ENCODE measurements at regions not wholly inside any gene's neighbourhood (a gene's known extent, or its start where the extent isn't known, plus 50 kb on each side); places are given as distances from the start of the nearest gene placed in this dataset.

DNA sequence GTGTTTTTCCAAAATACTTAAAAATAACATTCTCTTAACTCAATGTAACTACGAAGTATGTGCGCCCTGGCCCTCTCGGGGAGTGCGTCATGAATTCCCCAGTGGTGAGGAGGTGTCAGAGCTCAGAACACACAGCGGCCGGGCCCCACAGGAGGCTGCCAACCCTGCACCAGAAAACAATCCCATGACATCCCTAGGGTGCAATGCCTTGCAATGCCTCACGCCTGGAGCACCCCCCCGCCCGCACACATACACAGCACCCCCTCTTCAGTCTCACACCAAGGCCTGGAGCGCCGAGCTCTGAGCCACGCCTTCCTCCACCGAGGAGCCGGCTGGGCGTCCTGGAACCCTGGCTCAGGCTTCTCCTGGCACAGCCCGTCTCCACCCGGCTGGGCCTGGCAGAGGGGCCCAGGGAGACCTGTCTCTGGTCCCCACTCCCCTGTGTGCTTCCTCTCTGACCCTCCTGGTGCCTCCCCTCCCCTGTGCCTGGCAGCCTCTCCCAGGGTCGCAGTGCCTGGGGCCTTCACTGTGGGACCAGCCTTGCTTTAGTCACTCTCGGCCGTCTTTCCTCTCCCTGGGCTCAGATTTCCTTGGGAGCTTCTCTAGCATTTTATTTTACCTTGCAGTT is 108.2 kb upstream of the ADRA2C start:
- no peak for TF ChIP-seq HMGA1 (CRISPR knock-in tag; conservative IDR thresholded peaks at IDR 0.05)
- TF ChIP-seq RCOR2 (CRISPR knock-in tag; IDR thresholded peaks at IDR 0.05): no peak
- TF ChIP-seq ZFP62 (CRISPR knock-in tag; IDR thresholded peaks at IDR 0.05): no peak
- TF ChIP-seq, protein P1, sequence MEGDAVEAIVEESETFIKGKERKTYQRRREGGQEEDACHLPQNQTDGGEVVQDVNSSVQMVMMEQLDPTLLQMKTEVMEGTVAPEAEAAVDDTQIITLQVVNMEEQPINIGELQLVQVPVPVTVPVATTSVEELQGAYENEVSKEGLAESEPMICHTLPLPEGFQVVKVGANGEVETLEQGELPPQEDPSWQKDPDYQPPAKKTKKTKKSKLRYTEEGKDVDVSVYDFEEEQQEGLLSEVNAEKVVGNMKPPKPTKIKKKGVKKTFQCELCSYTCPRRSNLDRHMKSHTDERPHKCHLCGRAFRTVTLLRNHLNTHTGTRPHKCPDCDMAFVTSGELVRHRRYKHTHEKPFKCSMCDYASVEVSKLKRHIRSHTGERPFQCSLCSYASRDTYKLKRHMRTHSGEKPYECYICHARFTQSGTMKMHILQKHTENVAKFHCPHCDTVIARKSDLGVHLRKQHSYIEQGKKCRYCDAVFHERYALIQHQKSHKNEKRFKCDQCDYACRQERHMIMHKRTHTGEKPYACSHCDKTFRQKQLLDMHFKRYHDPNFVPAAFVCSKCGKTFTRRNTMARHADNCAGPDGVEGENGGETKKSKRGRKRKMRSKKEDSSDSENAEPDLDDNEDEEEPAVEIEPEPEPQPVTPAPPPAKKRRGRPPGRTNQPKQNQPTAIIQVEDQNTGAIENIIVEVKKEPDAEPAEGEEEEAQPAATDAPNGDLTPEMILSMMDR (CRISPR knock-in tag; IDR thresholded peaks at IDR 0.05): no peak
- TF ChIP-seq HNRNPLL (IDR thresholded peaks at IDR 0.05; ENCODE audit: low read depth, low read length, poor library complexity, severe bottlenecking): no peak
- TF ChIP-seq, protein P2, sequence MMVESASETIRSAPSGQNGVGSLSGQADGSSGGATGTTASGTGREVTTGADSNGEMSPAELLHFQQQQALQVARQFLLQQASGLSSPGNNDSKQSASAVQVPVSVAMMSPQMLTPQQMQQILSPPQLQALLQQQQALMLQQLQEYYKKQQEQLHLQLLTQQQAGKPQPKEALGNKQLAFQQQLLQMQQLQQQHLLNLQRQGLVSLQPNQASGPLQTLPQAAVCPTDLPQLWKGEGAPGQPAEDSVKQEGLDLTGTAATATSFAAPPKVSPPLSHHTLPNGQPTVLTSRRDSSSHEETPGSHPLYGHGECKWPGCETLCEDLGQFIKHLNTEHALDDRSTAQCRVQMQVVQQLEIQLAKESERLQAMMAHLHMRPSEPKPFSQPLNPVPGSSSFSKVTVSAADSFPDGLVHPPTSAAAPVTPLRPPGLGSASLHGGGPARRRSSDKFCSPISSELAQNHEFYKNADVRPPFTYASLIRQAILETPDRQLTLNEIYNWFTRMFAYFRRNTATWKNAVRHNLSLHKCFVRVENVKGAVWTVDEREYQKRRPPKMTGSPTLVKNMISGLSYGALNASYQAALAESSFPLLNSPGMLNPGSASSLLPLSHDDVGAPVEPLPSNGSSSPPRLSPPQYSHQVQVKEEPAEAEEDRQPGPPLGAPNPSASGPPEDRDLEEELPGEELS (CRISPR knock-in tag; IDR thresholded peaks at IDR 0.05): no peak
